LNCaP clone FGC (cell line): ENCODE measurements at regions not wholly inside any gene's neighbourhood (a gene's known extent, or its start where the extent isn't known, plus 50 kb on each side); places are given as distances from the start of the nearest gene placed in this dataset.

Source experiments
- DNase-seq: peaks from one replicate; pipeline ENCODE4 v3.0.0-alpha.2; 2011; ENCODE audit warnings: low read depth
- H3K4me3 ChIP-seq: 2 replicates; pipeline ENCODE4 v1.5.1; 2011; ENCODE audit warnings: mild to moderate bottlenecking, low read depth, low read length, control low read depth
- TF ChIP-seq, protein P1 (sequence below): IDR thresholded peaks from 2 replicates; pipeline ENCODE4 v1.5.1; 2012; ENCODE audit warnings: mild to moderate bottlenecking; ENCODE audit not compliant: control insufficient read depth, insufficient read depth; ENCODE audit errors: extremely low read depth

DNA sequence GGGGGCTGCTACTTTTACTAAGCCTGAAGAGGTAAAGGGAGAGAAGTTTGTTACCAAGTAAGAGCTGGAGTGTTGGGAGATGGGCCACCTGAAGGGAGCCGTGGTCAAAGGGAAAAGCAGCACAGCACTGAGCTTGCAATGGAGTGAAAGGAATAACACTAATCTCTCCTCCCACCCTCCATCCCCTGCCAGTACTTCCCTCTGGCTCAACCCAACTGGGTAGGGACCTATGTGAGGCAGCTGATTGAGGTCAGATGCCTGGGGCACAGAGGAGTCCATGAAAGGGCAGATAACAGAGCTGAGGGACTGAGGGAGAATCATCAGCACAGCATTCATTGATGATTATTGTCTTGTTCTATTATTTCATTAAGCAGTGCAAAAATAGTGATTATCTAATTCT lies 212.4 kb upstream of the TBC1D5 start:
- TF ChIP-seq, protein P1, sequence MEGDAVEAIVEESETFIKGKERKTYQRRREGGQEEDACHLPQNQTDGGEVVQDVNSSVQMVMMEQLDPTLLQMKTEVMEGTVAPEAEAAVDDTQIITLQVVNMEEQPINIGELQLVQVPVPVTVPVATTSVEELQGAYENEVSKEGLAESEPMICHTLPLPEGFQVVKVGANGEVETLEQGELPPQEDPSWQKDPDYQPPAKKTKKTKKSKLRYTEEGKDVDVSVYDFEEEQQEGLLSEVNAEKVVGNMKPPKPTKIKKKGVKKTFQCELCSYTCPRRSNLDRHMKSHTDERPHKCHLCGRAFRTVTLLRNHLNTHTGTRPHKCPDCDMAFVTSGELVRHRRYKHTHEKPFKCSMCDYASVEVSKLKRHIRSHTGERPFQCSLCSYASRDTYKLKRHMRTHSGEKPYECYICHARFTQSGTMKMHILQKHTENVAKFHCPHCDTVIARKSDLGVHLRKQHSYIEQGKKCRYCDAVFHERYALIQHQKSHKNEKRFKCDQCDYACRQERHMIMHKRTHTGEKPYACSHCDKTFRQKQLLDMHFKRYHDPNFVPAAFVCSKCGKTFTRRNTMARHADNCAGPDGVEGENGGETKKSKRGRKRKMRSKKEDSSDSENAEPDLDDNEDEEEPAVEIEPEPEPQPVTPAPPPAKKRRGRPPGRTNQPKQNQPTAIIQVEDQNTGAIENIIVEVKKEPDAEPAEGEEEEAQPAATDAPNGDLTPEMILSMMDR = no peak

DNA sequence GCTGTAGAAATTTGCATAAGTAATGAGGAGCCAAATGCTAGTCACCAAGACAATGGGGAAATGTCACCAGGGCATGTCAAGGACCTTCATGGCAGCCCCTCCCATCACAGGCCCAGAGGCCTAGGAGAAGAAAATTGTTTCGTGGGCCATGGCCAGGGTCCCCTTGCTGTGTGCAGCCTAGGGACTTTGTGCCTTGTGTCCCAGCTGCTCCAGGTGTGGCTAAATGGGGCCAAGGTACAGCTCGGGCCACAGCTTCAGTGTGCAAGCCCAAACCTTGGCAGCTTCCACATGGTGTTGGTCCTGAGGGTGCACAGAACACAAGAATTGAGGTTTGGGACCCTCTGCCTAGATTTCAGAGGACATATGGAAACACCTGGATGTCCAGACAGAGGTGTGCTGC lies 208.8 kb upstream of the TBC1D5 start:
- TF ChIP-seq, protein P1 = no peak

More for the DNA sequence above, 212.4 kb upstream of the TBC1D5 start:
- H3K4me3 ChIP-seq = no peak overlapping the region
- DNase-seq = no peak

DNA sequence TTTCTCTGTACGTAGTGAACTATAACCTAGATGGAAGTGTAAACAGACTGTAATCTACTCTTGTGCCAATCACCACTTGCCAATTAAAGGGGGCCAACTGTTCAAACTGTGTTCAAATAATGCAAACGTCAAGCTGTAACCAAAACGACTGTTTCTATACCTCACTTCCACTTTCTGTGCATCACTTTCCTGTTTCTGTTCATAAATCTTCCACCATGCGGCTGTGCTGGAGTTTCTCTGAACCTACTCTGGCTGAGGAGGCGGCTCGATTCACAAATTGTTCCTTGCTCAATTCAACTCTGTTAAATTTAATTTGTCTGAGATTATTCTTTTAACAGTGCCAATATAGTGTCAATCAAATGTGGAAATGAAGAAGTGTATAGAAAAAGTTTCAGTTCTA lies 206.7 kb upstream of the TBC1D5 start:
- TF ChIP-seq, protein P1 = no peak
- no peak overlapping the region for H3K4me3 ChIP-seq
- no peak for DNase-seq

More for the DNA sequence above, 208.8 kb upstream of the TBC1D5 start:
- H3K4me3 ChIP-seq = no peak overlapping the region
- DNase-seq = no peak

DNA sequence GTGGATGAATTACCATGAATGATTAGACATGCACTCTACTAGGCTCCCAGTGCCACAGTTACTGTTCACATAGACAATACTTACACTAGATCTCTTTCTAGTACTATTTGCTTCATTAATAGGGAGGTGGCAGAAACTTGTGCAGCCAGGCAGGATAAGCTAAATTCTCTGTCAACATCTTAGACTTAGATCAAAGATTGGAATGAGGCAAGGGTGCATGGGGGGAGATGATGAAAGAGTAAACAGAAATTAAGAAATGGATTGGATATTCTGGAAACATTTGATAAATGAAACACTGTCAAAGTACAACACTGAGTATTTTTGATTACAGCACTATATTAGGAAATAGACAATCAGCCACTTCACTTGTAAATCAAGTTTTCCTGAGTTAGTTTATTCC lies 205.4 kb upstream of the TBC1D5 start:
- no peak for DNase-seq
- no peak overlapping the region for H3K4me3 ChIP-seq
- TF ChIP-seq, protein P1 = no peak

DNA sequence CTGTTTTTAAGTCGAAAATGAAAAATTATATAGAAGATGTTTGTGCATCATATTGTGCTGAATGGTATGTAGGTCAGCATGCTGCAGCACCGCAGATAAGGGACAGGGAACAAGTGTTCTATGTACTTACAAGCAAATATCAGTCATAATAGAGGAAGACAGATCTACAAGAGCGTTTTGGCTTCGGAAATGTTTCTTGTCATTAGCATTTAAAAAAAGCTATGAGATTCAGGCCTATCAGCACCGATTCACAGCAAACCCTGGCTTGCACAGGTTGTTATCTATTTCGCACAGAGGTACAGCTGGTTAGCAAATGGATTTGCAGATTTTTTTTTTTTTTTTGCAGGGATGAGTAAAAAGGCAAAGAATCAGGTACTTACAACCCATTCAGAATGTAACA lies 204.2 kb upstream of the TBC1D5 start:
- DNase-seq = no peak
- no peak overlapping the region for H3K4me3 ChIP-seq
- TF ChIP-seq, protein P1 = no peak

DNA sequence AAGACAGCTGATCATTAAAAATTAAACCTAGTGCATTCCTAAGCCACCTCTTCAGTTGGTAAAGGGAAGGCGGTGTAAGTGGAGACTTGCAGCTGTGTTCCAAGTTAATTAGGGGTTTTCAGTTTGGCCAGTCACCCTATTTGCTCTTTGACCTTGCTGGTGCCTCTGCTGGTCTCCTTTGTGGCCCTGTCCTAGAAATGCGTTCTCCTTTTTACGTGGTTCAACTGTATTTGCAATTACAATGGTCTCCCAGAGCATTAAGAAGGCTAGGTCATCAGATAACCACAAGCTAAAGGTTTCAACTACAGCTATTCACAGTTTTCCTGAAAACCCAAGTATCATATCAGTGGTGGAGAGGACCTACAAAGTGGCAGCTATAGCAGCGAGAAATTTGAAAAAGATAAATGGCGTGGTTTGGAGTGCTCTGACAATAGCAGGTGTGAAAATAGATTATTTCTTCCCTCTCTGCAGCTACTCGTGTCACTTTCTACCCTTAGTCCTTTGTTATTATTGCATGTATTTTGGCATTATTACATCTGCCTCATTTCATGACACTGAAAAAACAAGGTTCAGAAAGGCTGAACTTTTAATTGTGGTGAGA lies 203.5 kb upstream of the TBC1D5 start:
- DNase-seq = no peak
- no peak overlapping the region for H3K4me3 ChIP-seq
- TF ChIP-seq, protein P1 = no peak

DNA sequence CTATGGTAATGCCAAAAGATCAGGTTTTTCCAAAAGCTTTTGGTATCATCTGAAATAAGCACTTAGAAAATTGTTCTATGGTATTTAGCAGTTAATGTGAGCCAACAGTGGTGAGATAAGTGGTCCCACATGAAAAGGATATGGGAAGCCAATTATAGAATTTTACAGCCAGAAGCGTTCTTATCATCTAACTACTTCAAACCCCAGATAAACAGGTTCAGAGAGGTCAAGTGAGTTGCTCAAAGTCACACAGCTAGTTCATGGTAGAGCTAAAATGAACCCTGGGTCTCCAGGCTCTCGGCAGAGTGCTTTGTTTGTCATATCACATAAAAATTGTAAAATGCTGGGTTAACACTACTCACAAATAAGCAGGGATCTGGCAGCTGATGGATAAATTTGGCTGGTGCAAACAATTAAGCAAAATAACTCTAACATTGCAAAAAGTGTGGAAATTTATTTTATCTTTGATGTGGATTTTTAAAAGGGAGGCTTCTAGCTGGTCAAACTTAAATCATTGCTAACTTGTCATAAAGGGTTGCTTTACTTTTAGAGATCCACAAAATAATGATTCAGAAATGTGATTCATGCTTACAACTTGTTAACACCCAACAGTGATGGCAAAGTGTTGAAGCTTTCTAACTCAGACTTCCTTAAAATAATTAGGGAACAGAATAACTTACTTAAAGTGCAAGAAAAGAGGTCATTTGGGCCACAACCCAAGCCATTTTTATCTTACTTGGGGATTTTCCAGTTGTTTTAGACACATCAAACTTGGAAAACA lies 202.8 kb upstream of the TBC1D5 start:
- H3K4me3 ChIP-seq = no peak overlapping the region
- no peak for DNase-seq
- TF ChIP-seq, protein P1 = no peak
